ENCODE measurements at regions not wholly inside any gene's neighbourhood (a gene's known extent, or its start where the extent isn't known, plus 50 kb on each side); places are given as distances from the start of the nearest gene placed in this dataset.

- TF ChIP-seq POLR2A (IDR thresholded peaks at IDR 0.05) = no peak
- TF ChIP-seq, protein P1, sequence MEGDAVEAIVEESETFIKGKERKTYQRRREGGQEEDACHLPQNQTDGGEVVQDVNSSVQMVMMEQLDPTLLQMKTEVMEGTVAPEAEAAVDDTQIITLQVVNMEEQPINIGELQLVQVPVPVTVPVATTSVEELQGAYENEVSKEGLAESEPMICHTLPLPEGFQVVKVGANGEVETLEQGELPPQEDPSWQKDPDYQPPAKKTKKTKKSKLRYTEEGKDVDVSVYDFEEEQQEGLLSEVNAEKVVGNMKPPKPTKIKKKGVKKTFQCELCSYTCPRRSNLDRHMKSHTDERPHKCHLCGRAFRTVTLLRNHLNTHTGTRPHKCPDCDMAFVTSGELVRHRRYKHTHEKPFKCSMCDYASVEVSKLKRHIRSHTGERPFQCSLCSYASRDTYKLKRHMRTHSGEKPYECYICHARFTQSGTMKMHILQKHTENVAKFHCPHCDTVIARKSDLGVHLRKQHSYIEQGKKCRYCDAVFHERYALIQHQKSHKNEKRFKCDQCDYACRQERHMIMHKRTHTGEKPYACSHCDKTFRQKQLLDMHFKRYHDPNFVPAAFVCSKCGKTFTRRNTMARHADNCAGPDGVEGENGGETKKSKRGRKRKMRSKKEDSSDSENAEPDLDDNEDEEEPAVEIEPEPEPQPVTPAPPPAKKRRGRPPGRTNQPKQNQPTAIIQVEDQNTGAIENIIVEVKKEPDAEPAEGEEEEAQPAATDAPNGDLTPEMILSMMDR (IDR thresholded peaks at IDR 0.05) = no peak
Measured at GRCh38 chr3:31466866-31467265, 65.9 kb upstream of the STT3B start.

Data from vagina (tissue), 2 donors.